ENCODE measurements at regions not wholly inside any gene's neighbourhood (a gene's known extent, or its start where the extent isn't known, plus 50 kb on each side); places are given as distances from the start of the nearest gene placed in this dataset.

- no peak for DNase-seq (ENCODE audit: low read depth)
- H3K4me3 ChIP-seq (ENCODE audit: low read depth, low read length): no peak overlapping the region
- TF ChIP-seq, protein P1, sequence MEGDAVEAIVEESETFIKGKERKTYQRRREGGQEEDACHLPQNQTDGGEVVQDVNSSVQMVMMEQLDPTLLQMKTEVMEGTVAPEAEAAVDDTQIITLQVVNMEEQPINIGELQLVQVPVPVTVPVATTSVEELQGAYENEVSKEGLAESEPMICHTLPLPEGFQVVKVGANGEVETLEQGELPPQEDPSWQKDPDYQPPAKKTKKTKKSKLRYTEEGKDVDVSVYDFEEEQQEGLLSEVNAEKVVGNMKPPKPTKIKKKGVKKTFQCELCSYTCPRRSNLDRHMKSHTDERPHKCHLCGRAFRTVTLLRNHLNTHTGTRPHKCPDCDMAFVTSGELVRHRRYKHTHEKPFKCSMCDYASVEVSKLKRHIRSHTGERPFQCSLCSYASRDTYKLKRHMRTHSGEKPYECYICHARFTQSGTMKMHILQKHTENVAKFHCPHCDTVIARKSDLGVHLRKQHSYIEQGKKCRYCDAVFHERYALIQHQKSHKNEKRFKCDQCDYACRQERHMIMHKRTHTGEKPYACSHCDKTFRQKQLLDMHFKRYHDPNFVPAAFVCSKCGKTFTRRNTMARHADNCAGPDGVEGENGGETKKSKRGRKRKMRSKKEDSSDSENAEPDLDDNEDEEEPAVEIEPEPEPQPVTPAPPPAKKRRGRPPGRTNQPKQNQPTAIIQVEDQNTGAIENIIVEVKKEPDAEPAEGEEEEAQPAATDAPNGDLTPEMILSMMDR (IDR thresholded peaks at IDR 0.05; ENCODE audit: low read depth, low read length): no peak
- no peak for TF ChIP-seq MAX (IDR thresholded peaks at IDR 0.05; ENCODE audit: low read depth, low read length)
- TF ChIP-seq POLR2A (IDR thresholded peaks at IDR 0.05; ENCODE audit: extremely low read depth, insufficient read length): no peak
- no peak for TF ChIP-seq MYC (IDR thresholded peaks at IDR 0.05; ENCODE audit: low read depth, low read length)
These were observed 374.0 kb downstream of the DIRAS2 start for GRCh38 chr9:90268613-90269012.

- DNase-seq (ENCODE audit: low read depth): no peak
- H3K4me3 ChIP-seq (ENCODE audit: low read depth, low read length): no peak overlapping the region
- no peak for TF ChIP-seq MAX (IDR thresholded peaks at IDR 0.05; ENCODE audit: low read depth, low read length)
- TF ChIP-seq MYC (IDR thresholded peaks at IDR 0.05; ENCODE audit: low read depth, low read length): no peak
These were observed 370.9 kb downstream of the DIRAS2 start for GRCh38 chr9:90271707-90272106.

DNA sequence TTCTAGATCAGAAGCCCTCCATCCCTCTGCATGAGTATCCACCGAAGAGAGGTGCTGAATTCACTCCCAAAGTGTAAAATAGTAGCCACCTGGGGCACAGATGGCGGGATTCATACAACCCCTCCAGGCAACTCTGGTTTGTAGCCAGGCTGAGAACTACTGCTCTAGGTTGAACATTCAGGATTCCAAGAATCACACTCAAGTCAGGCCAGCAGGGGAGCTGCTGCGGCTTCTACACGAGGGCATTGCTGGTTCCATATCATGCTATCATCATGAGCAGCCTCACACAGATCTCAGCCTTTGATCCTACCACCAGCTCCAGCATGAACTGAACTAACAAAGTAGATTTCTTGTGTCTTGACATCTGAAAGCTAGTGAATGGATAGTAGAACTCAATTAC is 367.9 kb downstream of the DIRAS2 start:
- TF ChIP-seq, protein P1 (IDR thresholded peaks at IDR 0.05; ENCODE audit: low read depth, low read length): no peak
- TF ChIP-seq POLR2A (IDR thresholded peaks at IDR 0.05; ENCODE audit: extremely low read depth, insufficient read length) (no peak), MYC (IDR thresholded peaks at IDR 0.05; ENCODE audit: low read depth, low read length) (no peak), MAX (IDR thresholded peaks at IDR 0.05; ENCODE audit: low read depth, low read length) (no peak)
- DNase-seq (ENCODE audit: low read depth): no peak
- H3K4me3 ChIP-seq (ENCODE audit: low read depth, low read length): no peak overlapping the region

GRCh38 chr9:90285946-90286345 is 356.7 kb downstream of the DIRAS2 start:
- TF ChIP-seq, protein P1 (IDR thresholded peaks at IDR 0.05; ENCODE audit: low read depth, low read length): no peak
- no peak for TF ChIP-seq POLR2A (IDR thresholded peaks at IDR 0.05; ENCODE audit: extremely low read depth, insufficient read length)
- no peak for TF ChIP-seq MAX (IDR thresholded peaks at IDR 0.05; ENCODE audit: low read depth, low read length)
- no peak for TF ChIP-seq MYC (IDR thresholded peaks at IDR 0.05; ENCODE audit: low read depth, low read length)
- H3K4me3 ChIP-seq (ENCODE audit: low read depth, low read length): no peak overlapping the region
- no peak for DNase-seq (ENCODE audit: low read depth)

DNA sequence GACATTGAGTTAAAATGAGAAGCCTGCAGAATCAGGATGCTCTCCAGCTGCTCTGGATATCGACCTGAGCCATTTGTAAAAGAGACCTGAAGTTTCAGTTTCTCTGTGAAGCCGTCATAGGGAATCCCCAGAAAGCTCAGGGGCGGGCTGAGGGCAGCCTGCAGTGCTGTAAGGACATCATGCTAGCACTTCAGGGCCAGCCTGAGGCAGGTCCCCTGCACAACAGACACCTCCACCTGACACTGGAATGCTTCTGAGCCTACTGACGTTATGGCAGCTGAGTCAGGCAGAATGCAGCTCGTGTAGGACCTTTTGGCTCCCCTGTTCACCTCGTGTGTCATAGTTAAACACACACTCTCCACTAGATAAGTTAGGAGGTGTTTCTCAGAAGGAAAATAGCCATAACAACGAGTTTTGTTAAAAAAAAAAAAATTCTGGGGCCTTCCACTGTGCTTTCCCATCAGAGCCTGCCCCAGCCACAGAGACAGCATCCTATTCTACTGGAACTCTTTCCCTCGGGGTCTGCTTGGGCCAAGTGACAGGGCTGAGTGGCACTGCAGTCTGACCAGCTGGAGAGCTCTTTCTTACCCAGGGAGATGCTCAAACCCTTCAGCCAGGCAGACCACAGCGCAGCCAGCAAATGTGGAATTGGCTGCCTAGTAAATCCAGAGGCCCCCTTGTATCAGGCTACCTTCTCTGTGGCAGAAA is 354.9 kb downstream of the DIRAS2 start:
- TF ChIP-seq MYC (IDR thresholded peaks at IDR 0.05; ENCODE audit: low read depth, low read length): no peak
- TF ChIP-seq, protein P1 (IDR thresholded peaks at IDR 0.05; ENCODE audit: low read depth, low read length): no peak
- no peak for TF ChIP-seq MAX (IDR thresholded peaks at IDR 0.05; ENCODE audit: low read depth, low read length)
- no peak for TF ChIP-seq POLR2A (IDR thresholded peaks at IDR 0.05; ENCODE audit: extremely low read depth, insufficient read length)
- H3K4me3 ChIP-seq (ENCODE audit: low read depth, low read length): no peak overlapping the region
- no peak for DNase-seq (ENCODE audit: low read depth)

GRCh38 chr9:90288275-90288639 is 354.4 kb downstream of the DIRAS2 start:
- H3K4me3 ChIP-seq (ENCODE audit: low read depth, low read length): no peak overlapping the region
- no peak for DNase-seq (ENCODE audit: low read depth)
- TF ChIP-seq, protein P1 (IDR thresholded peaks at IDR 0.05; ENCODE audit: low read depth, low read length): no peak
- TF ChIP-seq MAX (IDR thresholded peaks at IDR 0.05; ENCODE audit: low read depth, low read length): no peak
- TF ChIP-seq MYC (IDR thresholded peaks at IDR 0.05; ENCODE audit: low read depth, low read length): no peak
- no peak for TF ChIP-seq POLR2A (IDR thresholded peaks at IDR 0.05; ENCODE audit: extremely low read depth, insufficient read length)
